ENCODE measurements at regions not wholly inside any gene's neighbourhood (a gene's known extent, or its start where the extent isn't known, plus 50 kb on each side); places are given as distances from the start of the nearest gene placed in this dataset.

GRCh38 chr2:34193164-34193563 is 594.1 kb upstream of the FAM98A start:
- Histone ChIP-seq H3K4me3 (no peak overlapping the region), H3K27ac (no peak overlapping the region)
- no peak for TF ChIP-seq CTCF (IDR thresholded peaks at IDR 0.05)
- no peak for DNase-seq (ENCODE audit: low spot score)

DNA sequence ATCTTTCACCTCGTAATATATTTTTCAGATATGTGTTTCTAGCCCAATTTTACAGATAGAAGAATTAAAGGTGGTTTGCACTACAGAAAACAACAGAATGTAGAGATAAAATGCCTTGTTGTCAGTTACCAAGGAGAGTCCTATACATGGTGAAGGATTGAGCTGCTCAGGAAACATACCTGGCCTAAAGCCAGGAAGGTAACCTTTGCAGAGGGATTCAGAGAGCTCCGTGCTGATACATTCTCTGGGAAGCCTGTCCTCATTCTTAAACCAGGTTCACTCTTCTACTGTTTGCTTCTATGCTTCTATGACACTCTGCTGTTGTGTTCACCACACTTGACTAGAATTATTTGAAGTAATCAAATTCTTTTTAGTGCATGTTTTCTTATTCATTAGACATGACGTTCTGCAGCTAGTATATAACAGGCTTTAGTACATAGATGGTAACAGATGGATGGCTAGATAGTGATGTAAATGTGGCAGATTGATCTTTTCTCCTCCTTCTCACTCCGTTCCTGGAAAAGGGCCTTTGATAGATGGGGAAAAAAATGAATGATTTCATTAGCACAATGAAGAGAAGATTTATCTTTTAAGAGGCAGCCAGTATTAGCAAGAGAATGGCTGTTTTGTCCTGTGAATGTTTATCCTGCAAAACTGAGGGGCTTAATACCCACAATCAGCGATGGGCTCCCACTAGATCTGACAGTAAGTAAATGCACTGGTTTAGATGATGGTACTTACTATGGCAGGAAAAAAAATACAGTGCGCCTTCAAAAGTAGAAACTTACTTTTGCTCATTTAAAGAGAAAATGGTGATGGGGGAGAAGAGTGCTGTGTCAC is 589.6 kb upstream of the FAM98A start:
- no peak for TF ChIP-seq CTCF (IDR thresholded peaks at IDR 0.05)
- no peak for DNase-seq (ENCODE audit: low spot score)
- no peak overlapping the region for H3K4me3 ChIP-seq
- no peak overlapping the region for H3K27ac ChIP-seq

GRCh38 chr2:34179511-34179910 is 580.4 kb upstream of the FAM98A start:
- H3K27ac ChIP-seq, result no peak overlapping the region
- no peak for TF ChIP-seq CTCF (IDR thresholded peaks at IDR 0.05)
- no peak overlapping the region for H3K4me3 ChIP-seq
- DNase-seq (ENCODE audit: low spot score), result no peak

DNA sequence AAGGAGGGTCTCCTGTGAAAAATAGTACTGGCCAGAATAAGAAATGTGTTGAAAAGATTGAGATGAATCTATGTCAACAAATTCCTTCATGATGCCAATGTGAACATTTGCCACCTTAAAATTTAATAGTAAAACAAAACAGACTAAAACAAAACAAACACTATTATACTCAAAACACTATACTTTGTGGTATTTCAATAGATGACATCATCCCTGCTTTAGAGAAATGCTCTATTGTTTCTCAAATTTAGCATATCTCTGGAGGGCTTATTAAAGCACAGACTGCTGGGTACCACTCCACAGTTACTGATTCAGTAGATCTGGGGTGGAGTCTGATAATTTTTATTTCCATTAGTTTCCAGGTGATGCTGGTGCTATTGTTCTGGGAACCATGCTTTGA is 579.4 kb upstream of the FAM98A start:
- Histone ChIP-seq H3K27ac (no peak overlapping the region), H3K4me3 (no peak overlapping the region)
- no peak for TF ChIP-seq CTCF (IDR thresholded peaks at IDR 0.05)
- no peak for DNase-seq (ENCODE audit: low spot score)

- Histone ChIP-seq H3K4me3 (no peak overlapping the region), H3K27ac (no peak overlapping the region)
- no peak for DNase-seq (ENCODE audit: low spot score)
- TF ChIP-seq CTCF (IDR thresholded peaks at IDR 0.05), result no peak
Observed at GRCh38 chr2:34176693-34177092, 577.6 kb upstream of the FAM98A start.

GRCh38 chr2:34174506-34174905 is 575.4 kb upstream of the FAM98A start:
- no peak for TF ChIP-seq CTCF (IDR thresholded peaks at IDR 0.05)
- DNase-seq (ENCODE audit: low spot score), result no peak
- Histone ChIP-seq H3K27ac (no peak overlapping the region), H3K4me3 (no peak overlapping the region)

- no peak for TF ChIP-seq CTCF (IDR thresholded peaks at IDR 0.05)
- no peak overlapping the region for H3K27ac ChIP-seq
Observed at GRCh38 chr2:34162231-34162630, 563.1 kb upstream of the FAM98A start.

More at GRCh38 chr2:34162231-34162630, 563.1 kb upstream of the FAM98A start:
- no peak overlapping the region for H3K4me3 ChIP-seq
- DNase-seq (ENCODE audit: low spot score), result no peak
